Inflammatory macrophage treated with lipopolysaccharide for 1 hour (primary cell): ENCODE measurements at regions not wholly inside any gene's neighbourhood (a gene's known extent, or its start where the extent isn't known, plus 50 kb on each side); places are given as distances from the start of the nearest gene placed in this dataset.

ENCODE experiments used
- DNase-seq, 2 donors: peaks; one replicate each; pipeline ENCODE4 v3.0.0-alpha.2; 2020 to 2022

DNA sequence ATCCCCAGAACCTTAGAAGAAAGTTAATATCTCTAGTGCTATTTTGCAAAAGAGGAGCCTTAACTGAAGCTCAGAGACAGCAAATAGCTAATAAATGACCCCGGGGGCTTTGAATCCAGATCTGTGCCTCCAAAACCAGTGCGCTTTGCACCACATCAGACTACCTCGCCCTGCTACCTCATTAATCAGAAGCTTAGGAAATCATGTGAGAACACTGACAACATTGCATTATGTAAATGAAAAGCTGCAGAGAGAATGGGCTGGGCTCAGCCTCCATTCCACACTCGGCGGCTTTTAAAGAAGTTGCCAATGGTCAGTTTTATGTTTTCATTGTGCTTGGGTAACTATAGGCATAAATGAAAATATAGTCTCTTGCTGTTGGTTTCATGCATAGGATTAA lies 54.0 kb upstream of the STMND1 start:
- DNase-seq, result no peak

DNA sequence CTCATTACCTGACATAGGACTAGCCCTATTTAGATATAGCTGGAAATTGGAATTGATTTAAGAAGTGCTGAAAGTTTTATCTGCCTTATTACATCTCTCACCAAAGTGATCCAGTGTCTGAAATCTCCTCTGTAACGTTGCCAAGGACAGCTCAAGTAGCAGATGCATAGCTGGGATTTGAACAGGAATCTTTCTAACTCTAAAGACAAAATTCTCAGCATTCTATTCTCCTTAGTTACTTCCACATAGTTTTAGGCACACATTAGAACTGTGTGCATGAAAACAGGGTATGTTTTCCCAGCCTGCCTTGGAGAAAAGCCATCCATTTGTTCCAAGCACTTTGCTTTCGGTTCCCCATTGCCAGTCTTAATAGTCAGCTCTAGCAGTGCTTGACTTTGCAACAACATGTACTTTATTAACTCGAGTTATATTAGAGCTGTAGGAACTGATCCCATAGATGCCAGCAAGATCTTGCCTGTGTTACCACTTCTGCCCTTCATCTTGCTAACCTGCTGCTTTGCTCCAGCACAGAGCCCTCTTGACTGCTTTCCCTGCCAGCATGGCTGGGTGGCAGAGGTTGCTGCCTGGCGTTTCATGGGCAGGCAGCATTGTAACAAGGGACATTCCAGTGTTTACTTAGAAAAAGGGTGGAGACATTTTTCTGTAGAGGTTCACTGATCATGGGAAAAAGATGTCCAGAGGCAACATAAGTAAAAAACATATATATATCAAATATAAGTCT lies 56.1 kb upstream of the STMND1 start:
- DNase-seq, result no peak

DNA sequence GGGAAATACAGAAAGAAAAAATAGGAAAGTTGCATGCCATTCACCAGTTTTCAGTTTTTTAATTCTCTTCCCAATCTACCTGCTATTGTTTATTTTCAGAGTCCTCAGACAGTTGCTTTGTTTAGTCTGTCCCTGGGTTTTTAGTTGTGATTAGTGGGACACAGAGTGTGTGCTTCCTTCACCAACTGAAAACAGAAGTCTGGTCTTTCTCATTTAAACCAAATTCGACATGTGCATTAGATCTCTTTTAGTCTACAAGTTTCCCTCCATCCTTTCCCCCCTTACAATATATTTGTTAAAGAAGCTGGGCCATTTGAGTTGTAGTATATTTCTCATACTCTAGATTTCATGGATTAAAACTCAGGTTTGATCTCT lies 58.7 kb upstream of the STMND1 start:
- no peak for DNase-seq

DNA sequence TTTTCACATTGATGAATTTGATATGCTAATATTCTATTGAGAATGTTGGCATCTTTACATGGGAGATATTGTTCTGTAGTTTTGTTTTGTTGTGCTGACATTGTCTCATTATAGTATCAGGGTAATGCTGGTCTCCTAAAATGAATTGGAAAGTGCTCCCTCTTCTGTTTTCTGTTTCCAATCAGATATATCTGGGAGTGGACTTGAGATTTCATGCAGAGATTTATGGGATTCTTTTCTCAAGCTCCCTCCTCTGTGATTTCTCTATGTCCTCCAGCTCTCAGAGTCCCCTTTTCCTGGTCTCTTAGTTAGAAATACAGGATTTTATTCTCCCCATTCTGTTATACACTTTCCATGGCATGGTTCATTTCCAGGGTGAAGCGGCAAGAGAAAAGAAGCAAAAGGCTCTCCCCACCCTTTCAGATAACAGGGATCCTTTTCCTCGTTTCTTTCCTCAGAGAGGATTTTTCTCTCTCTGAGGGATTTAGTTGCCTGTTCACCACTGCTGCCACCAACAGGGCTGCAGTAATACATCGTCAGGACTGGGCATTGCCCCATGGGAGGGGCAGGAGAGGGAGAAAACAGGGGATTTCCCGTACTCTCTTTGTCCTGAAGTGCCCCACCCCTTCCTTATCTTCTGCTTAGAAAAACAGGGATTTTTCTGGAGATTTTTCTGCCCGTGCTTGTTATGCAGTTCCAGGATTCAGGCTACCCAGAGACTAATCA lies 59.3 kb upstream of the STMND1 start:
- DNase-seq, result peak; percentile 75 to 84

DNA sequence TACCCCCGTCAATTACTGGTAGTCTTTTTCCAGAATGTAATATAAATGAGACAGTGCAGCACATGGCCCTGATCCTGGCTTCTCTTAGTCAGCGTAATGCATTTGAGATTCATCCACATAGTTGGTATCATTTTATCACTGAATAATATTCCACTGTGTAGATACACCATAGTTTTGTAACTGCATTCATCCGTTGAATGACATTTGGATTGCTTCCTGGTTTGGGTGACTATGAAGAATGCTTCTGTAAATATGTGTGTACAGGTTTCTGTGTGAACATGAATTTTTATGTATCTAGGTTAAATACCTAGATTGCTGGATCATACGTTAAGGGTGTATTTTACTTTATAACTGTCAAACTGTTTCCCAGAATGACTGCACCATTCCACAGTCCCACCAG lies 62.6 kb upstream of the STMND1 start:
- no peak for DNase-seq

DNA sequence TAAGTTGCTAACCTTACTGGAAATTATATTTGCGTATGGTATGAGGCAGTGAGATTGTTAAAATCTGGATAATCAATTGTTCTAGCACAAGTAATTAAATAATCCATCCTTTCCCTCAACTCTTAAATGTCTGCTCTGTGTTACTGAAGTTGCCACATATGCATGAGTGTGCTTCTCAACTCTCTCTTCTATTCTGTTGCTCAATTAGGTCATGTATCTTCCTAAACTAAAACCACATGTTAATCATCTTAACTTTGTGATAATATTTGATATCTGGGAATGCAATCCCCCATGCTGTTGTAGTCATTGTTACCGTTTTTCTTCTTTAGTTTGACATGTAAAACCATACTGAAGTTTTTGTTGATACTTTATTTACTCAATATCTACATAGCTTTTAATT lies 63.5 kb upstream of the STMND1 start:
- no peak for DNase-seq

DNA sequence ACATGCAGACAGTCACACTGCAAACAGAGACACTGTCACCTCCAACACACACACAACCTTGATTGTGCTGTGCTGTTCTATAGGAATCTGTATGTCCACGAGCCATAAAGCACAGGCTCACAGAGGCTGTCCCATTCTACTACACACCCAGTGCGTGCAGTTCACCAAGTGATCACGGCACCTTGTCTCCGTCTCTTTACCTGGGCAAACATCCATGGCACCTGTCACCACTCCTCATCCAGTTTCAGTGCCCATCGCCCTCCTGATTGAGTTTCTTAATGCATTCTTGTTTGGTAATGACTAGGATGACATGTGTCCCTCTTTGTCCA lies 65.8 kb upstream of the STMND1 start:
- DNase-seq, result no peak

DNA sequence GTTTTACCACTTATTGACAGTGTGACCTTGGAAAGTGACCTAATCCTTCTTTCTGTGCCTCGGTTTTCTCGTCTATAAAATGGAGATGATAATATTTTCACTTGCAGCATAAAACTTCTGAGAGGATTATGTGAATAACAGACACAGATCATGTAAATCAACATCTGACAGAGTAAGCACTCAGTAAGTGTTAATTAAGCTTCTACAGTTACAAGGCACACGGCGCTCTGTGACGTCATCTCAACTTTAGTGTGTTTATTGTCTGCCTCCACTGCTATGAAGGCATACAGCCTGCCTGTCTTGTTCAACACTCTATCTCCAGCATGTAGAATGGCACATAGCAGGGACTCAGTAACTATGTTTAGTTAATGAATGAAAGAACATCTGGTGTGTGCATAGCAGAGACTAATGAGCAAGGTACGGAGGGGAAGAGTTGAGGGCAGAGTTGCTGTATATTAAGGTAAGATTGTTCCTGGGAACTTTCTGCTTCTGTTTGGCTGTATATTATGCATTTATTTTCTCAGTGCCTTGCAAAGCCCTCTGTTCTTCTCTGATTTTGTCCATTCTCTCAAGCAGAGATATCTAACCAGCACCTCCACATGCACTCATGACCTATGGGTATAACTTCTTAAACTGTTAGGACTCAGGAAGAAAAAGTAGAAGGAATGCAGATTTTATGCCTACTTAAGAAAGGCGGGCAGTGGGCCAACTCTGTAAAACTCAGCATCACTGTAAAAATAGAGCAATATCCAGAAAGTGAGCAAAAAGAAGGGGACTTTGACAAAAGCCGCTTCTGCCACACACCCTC lies 66.4 kb upstream of the STMND1 start:
- DNase-seq, result no peak

DNA sequence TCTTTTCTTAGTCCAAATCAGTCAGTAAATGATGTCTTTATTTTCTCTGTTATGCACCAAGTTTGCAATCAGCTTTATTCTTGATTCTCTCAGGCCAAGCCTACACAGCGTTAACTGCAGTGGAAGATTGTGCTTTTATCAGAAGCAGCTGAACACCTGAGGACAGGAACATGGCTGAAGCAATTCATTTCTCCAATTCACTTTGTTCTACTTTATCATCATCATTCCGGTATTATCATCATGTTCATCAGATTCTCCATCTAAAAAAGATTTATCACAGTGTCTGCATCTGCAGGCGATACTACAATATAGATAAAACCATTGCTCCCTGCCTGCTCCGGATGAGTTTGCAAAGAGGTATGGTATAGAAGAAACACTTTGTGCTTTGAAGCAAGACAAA lies 68.1 kb upstream of the STMND1 start:
- DNase-seq, result no peak

DNA sequence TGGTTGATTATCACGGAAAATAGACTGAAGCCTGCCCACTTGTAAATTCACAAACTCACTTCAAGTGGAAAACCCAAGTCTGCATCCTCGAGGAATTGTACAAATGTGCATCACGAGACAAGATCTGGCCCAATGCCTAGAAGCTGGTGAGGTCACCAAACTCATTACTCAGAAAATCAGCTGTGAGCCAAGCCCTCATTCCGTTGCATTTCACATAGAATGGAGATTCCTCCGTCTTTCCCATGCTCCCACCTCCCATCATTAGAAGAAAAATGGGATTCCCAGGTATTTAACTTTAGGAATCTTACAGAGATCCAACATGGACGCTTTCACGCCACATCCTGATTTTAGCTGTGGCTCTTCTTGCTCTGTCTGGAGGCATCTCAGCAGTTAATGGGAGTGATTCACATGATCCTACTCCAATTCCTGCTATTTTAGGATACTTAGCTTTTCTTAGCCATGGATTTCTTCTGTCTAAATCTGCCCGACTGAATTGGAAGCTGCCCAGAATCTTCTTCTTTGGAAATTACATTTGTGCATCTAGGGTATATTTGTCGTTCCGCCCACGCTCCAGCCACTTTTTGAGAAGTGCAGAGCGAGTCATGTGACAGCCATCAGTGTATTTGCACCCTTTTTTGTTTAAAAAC lies 68.7 kb upstream of the STMND1 start:
- peak; percentile 15 to 48 for DNase-seq

DNA sequence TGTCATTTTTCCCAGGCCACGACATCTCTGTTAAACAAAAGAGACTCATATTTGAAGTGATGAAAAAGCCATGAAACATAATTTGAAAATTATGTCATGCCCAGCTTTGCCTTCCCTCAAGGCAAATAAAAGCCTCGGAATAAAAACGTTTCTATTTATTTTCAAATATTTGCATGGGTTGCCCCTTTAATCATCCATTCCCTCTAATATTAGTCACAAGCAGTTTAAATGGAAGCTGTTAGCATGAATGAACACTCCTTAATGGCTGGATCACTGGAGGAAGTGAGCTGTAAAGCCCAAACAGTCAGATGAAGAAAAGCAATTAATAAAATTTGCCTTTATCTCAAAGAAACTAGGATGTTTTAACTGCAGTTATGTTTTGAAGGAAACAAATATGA lies 69.3 kb upstream of the STMND1 start:
- DNase-seq, result no peak

DNA sequence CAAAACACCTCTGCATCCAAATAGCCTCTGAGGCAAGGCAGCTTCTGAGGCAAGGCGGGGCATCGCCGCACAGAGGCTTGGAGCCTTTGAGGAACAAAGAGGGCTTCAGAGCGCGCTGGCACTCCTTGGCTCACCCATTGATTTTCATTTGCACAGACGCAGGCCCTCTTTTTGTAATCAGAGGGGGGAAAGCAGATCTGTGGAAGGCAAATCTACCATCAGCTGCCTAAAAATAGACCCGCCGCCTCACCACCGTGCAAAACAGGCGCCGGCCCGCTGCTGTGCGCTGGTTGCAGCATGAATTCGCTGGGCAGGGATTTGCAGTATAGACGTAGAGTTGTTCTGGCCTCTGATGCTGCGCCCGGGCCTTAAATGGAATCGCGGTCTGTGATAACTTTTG lies 69.9 kb upstream of the STMND1 start:
- no peak for DNase-seq

DNA sequence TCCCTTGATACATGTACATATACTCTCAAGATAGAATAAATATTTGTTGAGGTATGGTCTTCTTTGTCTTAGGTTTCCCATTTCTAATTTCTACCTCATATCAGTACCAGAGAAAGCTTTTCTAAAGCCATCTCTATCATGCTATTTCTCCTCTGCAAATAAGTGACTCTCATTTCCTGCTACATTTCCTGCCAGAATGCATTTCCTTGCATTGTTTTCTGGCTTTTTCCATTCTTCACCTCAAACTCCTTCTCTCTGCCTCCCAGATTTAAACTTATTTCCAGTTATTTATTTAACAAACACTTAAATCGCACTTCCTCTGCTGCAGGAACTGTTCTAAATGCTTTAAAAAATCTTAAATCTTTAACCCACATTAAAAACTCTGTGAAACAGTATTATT lies 74.4 kb upstream of the STMND1 start:
- DNase-seq, result no peak

DNA sequence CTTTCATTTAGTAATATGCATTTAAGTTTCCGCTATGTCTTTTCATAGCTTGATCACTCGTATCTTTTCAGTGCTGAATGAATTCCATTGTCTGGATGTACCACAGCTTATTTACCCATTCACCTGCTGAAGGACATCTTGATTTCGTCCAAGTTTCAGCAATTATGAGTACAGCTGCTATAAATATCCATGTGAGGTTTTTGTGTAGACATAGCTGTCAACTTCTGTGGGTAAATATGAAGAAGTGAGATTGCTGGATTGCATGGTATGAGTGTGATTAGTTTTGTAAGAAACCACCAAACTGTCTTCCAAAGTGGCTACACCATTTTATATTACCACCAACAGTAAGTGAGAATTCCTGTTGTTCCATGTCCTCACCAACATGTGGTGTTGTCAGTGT lies 79.2 kb upstream of the STMND1 start:
- peak; percentile 18 to 47 for DNase-seq

DNA sequence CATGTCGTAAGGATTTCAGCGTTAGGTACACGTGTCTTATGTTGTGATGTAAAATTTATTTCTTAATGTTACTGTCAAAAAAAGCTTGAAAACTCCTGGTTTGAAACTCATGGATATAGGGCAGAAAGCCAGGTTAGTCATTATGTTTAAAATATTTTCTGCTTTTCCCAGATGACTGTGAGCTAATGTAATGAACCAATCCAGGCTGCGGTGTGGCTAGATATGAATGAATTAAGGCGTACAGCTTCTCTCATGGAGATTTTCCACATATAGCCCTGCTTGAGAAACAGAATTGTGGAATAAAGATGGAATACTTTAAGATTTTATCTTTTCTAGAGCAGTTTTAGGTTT lies 80.3 kb upstream of the STMND1 start:
- no peak for DNase-seq

DNA sequence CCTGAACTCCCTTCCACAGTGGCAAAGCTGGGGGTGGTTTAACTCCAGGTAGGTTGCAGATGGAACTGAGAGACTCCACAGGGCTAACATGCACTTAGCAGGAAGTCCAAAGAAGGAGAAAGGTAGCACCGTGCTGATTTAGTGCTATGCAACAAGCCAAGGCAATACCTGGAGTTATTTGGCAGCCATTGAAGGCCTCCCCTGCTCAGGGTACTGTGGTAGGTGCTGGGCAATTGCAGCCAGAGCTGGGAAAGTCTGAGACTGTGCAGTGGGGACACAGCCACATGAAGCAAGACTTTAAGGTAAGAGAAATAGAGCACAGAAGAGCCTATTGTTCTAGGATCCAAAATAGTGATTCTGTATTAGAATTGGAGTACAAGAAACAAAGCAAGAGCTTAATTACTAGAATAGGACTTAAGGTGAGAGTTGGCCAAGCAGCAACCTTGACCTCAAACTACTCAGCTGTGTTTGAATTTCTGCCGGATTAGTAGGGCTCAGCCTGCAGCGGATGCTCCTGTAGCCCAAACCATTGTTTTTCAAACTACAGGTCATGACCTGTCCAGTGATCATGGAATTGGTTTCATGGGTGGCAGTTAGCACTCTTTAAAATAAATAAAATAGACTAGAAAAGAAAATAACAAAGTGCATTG lies 80.8 kb upstream of the STMND1 start:
- no peak for DNase-seq

DNA sequence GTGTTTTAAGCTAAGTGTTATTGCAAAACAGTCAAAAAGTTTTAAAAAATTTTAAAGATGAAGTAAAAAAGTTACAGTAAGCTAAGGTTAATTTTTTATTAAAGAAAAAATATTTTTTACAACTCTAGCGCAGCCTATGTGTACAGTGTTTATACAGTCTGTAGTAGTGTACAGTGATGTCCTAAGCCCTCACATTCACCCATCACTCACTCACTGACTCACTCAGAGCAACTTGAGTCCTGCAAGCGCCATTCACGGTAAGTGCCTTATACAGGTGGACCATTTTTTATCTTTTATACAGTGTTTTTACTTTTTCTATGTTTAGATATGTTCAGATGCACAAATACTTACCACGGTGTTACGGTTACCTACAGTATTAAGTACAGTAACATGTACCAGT lies 83.4 kb upstream of the STMND1 start:
- no peak for DNase-seq

DNA sequence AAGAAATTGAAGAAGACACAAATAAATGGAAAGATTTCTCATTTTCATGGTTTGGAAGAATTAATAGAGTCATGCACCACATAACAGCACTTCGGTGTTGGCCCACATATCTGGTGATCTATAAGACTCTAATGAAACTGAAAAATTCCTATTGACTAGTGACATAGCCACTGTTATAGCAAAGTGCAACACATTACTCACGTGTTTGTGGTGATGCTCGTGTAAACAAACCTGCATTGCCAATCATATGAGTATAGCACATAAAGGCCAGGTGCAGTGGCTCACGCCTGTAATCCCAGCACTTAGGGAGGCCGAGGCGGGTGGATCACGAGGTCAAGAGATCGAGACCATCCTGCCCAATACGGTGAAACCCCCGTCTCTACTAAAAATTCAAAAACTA lies 84.4 kb upstream of the STMND1 start:
- no peak for DNase-seq

DNA sequence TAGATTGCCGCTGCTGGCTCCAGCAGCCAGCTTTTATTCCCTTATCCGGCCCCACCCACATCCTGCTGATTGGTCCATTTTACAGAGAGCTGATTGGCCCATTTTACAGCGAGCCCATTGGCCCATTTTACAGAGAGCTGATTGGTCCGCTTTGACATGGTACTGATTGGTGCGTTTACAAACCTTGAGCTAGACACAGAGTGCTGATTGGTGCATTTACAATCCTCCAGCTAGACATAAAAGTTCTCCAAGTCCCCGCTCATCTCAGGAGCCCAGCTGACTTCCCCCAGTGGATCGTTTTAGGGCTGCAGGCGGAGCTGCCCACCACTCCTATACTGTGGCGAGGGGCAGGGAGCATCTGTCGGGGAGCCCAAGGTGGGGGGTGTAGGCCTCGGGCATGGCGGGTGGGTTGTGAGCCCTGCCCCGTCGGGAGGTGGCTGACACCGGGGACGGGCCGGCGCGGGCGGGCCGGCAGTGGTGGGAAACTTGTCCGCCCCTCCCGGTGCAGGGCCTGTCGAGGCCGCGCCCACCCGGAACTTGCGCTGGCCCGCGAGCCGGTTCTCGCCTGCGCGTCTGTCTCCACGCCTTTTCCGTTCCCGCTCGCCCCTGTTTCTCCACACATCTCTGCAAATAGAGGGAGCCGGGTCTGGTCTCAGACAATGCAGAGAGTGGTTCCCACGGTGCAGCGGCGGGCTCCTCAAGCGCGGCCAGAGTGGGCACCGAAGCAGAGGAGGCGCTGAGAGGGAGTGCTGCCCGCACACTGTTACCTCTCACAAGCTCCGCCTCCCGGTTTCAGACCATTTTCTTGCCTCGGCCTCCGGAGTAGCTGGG lies 86.1 kb upstream of the STMND1 start:
- peak in 1 of 2 donors; percentile 9 for DNase-seq

DNA sequence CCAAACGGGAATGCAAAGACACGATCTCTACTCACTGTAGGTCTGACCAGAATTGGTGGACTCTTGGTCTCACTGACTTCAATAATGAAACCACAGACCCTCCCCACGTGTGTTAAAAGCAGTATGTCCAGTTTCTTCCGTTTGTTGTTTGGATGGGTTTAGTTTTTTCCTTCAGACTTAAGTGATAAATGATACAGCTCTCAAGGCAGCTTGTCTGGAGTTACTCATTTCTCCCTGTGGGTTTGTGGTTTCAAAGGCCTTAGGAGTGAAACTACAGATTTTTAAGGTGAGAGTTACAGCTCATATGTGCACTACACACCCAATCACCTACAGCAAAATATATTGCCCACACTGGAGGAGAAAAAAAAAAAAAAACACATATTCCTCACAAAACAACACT lies 86.7 kb upstream of the STMND1 start:
- DNase-seq, result no peak

DNA sequence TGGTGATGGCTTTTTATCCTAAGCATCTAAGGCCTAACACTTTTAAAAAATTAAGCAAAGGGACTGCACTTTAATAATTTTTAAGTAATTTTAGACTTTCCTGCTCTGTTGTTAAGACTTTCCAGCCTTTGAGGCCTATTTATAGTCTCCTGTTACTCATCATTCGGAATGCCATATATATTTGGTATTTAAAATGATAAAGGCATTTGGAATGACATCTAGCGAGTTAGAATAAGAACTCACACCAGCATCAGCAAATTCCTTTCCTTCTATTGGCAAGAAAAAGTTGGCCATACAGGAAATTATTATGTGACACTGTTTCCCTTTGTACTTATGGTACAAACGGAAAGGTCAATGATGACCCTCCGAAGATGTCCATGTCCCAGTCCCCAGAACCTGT lies 88.1 kb upstream of the STMND1 start:
- no peak for DNase-seq
